PFSK-1 (cell line): ENCODE measurements at regions not wholly inside any gene's neighbourhood (a gene's known extent, or its start where the extent isn't known, plus 50 kb on each side); places are given as distances from the start of the nearest gene placed in this dataset.

Source experiments
- FOXP2 ChIP-seq: optimal IDR thresholded peaks from 2 replicates; pipeline ENCODE3; 2011; ENCODE audit warnings: borderline replicate concordance, control low read depth, inconsistent platforms; ENCODE audit not compliant: insufficient read depth; ENCODE audit errors: extremely low read length, extremely low read depth
- POLR2AphosphoS5 ChIP-seq: IDR thresholded peaks from 2 replicates; pipeline ENCODE4 v1.6.1; 2012; ENCODE audit warnings: low read depth, mild to moderate bottlenecking, control low read depth, low read length, moderate library complexity
- TAF1 ChIP-seq: IDR thresholded peaks from 2 replicates; pipeline ENCODE4 v1.6.1; 2012; ENCODE audit warnings: low read length, control low read depth, borderline replicate concordance; ENCODE audit not compliant: insufficient read depth
- TF ChIP-seq, protein P1 (sequence below), 2 experiments: IDR thresholded peaks; 2 replicates each; pipeline versions ENCODE4 v1.6.1 to v1.8.0; 2011 to 2012; ENCODE audit warnings: low read depth in 2 of 2, low read length in 2 of 2, control low read depth in 1 of 2, inconsistent platforms in 1 of 2, mild to moderate bottlenecking in 1 of 2, moderate library complexity in 1 of 2; ENCODE audit not compliant: insufficient read depth in 1 of 2

DNA sequence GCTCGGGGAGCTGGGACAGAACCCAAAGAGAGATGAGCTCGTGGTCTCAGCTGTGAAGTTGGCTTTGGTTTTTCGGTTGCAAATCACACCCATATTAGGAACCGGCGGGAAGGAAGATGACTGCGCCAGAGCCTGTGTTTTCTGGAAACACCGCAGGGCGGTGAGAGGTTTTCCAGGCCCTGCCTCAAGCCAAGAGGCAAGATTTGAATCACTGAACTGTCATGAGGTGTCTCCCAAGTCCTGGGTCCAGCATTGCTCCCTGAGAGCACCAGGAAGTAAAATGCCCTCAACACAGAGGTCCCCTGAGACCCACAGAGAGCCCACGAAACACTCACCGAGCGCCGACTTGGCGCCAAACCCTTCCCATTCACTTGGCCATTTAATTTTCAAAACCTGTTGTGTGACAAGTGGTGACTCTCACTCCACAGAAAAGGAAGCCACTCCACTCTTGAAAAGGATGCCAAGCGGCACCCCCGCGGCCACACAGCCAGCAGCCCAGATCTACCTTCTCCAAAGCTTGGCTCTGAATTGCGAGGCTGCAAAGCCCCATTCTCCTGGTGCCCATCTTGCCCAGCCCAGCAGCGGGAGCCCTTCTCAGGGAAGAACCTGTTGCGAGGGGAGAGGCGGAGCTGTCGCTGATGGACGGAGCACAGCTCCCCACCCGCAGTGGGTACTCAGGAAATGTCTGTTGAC lies 99.0 kb upstream of the RUNX3 start:
- no peak for TF ChIP-seq FOXP2
- TF ChIP-seq, protein P1, sequence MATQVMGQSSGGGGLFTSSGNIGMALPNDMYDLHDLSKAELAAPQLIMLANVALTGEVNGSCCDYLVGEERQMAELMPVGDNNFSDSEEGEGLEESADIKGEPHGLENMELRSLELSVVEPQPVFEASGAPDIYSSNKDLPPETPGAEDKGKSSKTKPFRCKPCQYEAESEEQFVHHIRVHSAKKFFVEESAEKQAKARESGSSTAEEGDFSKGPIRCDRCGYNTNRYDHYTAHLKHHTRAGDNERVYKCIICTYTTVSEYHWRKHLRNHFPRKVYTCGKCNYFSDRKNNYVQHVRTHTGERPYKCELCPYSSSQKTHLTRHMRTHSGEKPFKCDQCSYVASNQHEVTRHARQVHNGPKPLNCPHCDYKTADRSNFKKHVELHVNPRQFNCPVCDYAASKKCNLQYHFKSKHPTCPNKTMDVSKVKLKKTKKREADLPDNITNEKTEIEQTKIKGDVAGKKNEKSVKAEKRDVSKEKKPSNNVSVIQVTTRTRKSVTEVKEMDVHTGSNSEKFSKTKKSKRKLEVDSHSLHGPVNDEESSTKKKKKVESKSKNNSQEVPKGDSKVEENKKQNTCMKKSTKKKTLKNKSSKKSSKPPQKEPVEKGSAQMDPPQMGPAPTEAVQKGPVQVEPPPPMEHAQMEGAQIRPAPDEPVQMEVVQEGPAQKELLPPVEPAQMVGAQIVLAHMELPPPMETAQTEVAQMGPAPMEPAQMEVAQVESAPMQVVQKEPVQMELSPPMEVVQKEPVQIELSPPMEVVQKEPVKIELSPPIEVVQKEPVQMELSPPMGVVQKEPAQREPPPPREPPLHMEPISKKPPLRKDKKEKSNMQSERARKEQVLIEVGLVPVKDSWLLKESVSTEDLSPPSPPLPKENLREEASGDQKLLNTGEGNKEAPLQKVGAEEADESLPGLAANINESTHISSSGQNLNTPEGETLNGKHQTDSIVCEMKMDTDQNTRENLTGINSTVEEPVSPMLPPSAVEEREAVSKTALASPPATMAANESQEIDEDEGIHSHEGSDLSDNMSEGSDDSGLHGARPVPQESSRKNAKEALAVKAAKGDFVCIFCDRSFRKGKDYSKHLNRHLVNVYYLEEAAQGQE (IDR thresholded peaks at IDR 0.05; ENCODE audit: insufficient read depth in 1 of 2, low read depth in 2 of 2, low read length in 2 of 2): no peak
- TF ChIP-seq POLR2AphosphoS5: no peak
- no peak for TF ChIP-seq TAF1
